ENCODE measurements at regions not wholly inside any gene's neighbourhood (a gene's known extent, or its start where the extent isn't known, plus 50 kb on each side); places are given as distances from the start of the nearest gene placed in this dataset.

GRCh38 chr3:157939166-157939565 lies 167.1 kb downstream of the SHOX2 start:
- no peaks in the 10 kb centered on the region for H3K4me1 ChIP-seq
- no peaks in the 10 kb centered on the region for H3K9me3 ChIP-seq
- WGBS: 86% methylated on average over 4 of the region's 4 CpGs
- H3K36me3 ChIP-seq: no peaks in the 10 kb centered on the region
- intact Hi-C loops (cut with DNase I): no loop called here
- no peak overlapping the region for H3K27ac ChIP-seq (replicated peaks in 1 of 4)
- TF ChIP-seq CTCF (IDR thresholded peaks at IDR 0.05): no peak
- TF ChIP-seq POLR2AphosphoS5 (IDR thresholded peaks at IDR 0.05): no peak
- TF ChIP-seq EP300 (IDR thresholded peaks at IDR 0.05): no peak
- TF ChIP-seq POLR2A (IDR thresholded peaks at IDR 0.05; ENCODE audit: low read depth): no peak
- no peak for DNase-seq (ENCODE audit: extremely low spot score)
- no peak overlapping the region for H3K4me3 ChIP-seq
- no peaks in the 10 kb centered on the region for H3K27me3 ChIP-seq

GRCh38 chr3:157938154-157938779 lies 168.0 kb downstream of the SHOX2 start:
- Histone ChIP-seq H3K27me3 (no peaks in the 10 kb centered on the region), H3K36me3 (no peaks in the 10 kb centered on the region), H3K4me3 (no peak overlapping the region), H3K9me3 (no peaks in the 10 kb centered on the region), H3K4me1 (no peaks in the 10 kb centered on the region), H3K27ac (replicated peaks in 1 of 4) (no peak overlapping the region)
- no peak for TF ChIP-seq CTCF (IDR thresholded peaks at IDR 0.05)
- TF ChIP-seq POLR2A (IDR thresholded peaks at IDR 0.05; ENCODE audit: low read depth): no peak
- TF ChIP-seq POLR2AphosphoS5 (IDR thresholded peaks at IDR 0.05): no peak
- TF ChIP-seq EP300 (IDR thresholded peaks at IDR 0.05): no peak
- intact Hi-C loops (cut with DNase I): no loop called here
- 71% methylated on average over 5 of the region's 5 CpGs for WGBS
- no peak for DNase-seq (ENCODE audit: extremely low spot score)

- H3K9me3 ChIP-seq: no peaks in the 10 kb centered on the region
- intact Hi-C loops (cut with DNase I): no loop called here
- H3K36me3 ChIP-seq: no peaks in the 10 kb centered on the region
- TF ChIP-seq POLR2A (IDR thresholded peaks at IDR 0.05; ENCODE audit: low read depth): no peak
- H3K27ac ChIP-seq (replicated peaks in 1 of 4): no peak overlapping the region
- no peak overlapping the region for H3K4me3 ChIP-seq
- 74% methylated on average over 6 of the region's 6 CpGs for WGBS
- no peaks in the 10 kb centered on the region for H3K27me3 ChIP-seq
- DNase-seq (ENCODE audit: extremely low spot score): no peak
- H3K4me1 ChIP-seq: no peaks in the 10 kb centered on the region
Measured at GRCh38 chr3:157931517-157931916, 174.7 kb downstream of the SHOX2 start.

- WGBS: 77% methylated on average over 4 of the region's 4 CpGs
- intact Hi-C loops (cut with DNase I): no loop called here
- Histone ChIP-seq H3K9me3 (no peaks in the 10 kb centered on the region), H3K4me3 (no peak overlapping the region), H3K27me3 (no peaks in the 10 kb centered on the region), H3K36me3 (no peaks in the 10 kb centered on the region), H3K27ac (replicated peaks in 1 of 4) (no peak overlapping the region), H3K4me1 (no peaks in the 10 kb centered on the region)
- TF ChIP-seq CTCF (IDR thresholded peaks at IDR 0.05) (no peak), POLR2AphosphoS5 (IDR thresholded peaks at IDR 0.05) (no peak), POLR2A (IDR thresholded peaks at IDR 0.05; ENCODE audit: low read depth) (no peak), EP300 (IDR thresholded peaks at IDR 0.05) (no peak)
- no peak for DNase-seq (ENCODE audit: extremely low spot score)
Measured at GRCh38 chr3:157930000-157930780, 176.0 kb downstream of the SHOX2 start.

GRCh38 chr3:157926822-157927221 lies 179.4 kb downstream of the SHOX2 start:
- intact Hi-C loops (cut with DNase I): no loop called here
- Histone ChIP-seq H3K27ac (replicated peaks in 1 of 4) (no peak overlapping the region), H3K4me3 (no peak overlapping the region), H3K9me3 (no peaks in the 10 kb centered on the region), H3K27me3 (no peaks in the 10 kb centered on the region), H3K4me1 (no peaks in the 10 kb centered on the region), H3K36me3 (no peaks in the 10 kb centered on the region)
- no peak for DNase-seq (ENCODE audit: extremely low spot score)
- TF ChIP-seq CTCF (IDR thresholded peaks at IDR 0.05) (no peak), POLR2A (IDR thresholded peaks at IDR 0.05; ENCODE audit: low read depth) (no peak), EP300 (IDR thresholded peaks at IDR 0.05) (no peak), POLR2AphosphoS5 (IDR thresholded peaks at IDR 0.05) (no peak)
- WGBS: 89% methylated on average over 8 of the region's 8 CpGs
